Kidney (tissue), 13 donors: ENCODE measurements at regions not wholly inside any gene's neighbourhood (a gene's known extent, or its start where the extent isn't known, plus 50 kb on each side); places are given as distances from the start of the nearest gene placed in this dataset.

Source experiments
- DNase-seq, 5 donors: peaks; one replicate each; pipeline ENCODE4 v3.0.0-alpha.2; 2013 to 2020
- FAIRE-seq: peaks from 2 replicates; lab custom pipeline; 2012; peaks lifted over from hg19 to GRCh38; lab: Jason Lieb, UNC
- H3K27ac ChIP-seq, 2 donors: one replicate each; pipeline ENCODE4 v1.7.0; 2013; ENCODE audit warnings: low read depth in 2 of 2, low read length in 2 of 2, inconsistent platforms in 1 of 2
- H3K27me3 ChIP-seq: one replicate; pipeline ENCODE4 v1.7.1; 2013; ENCODE audit warnings: low read length, inconsistent platforms; ENCODE audit not compliant: control insufficient read depth, insufficient read depth
- H3K36me3 ChIP-seq, 3 donors: one replicate each; pipeline versions ENCODE4 v1.7.0 to v1.7.1; 2013; ENCODE audit warnings: low read length in 3 of 3, control low read depth in 1 of 3, inconsistent platforms in 1 of 3; ENCODE audit not compliant: insufficient read depth in 3 of 3, control insufficient read depth in 2 of 3
- H3K4me1 ChIP-seq, 3 donors: one replicate each; pipeline versions ENCODE4 v1.7.0 to v1.7.1; 2013; ENCODE audit warnings: low read length in 3 of 3, inconsistent platforms in 1 of 3, low read depth in 1 of 3; ENCODE audit not compliant: control insufficient read depth in 2 of 3, insufficient read depth in 2 of 3
- H3K4me3 ChIP-seq, 3 donors: one replicate each; pipeline versions ENCODE4 v1.7.0 to v1.8.1; 2013; ENCODE audit warnings: low read length in 3 of 3, control low read depth in 1 of 3, inconsistent platforms in 1 of 3
- H3K9ac ChIP-seq, 3 donors: one replicate each; pipeline versions ENCODE4 v1.7.0 to v1.7.1; 2013; ENCODE audit warnings: low read length in 3 of 3, control low read depth in 1 of 3, inconsistent platforms in 1 of 3
- H3K9me3 ChIP-seq, 3 donors: one replicate each; pipeline versions ENCODE4 v1.7.0 to v1.7.1; 2013; ENCODE audit warnings: low read length in 3 of 3, control low read depth in 1 of 3, inconsistent platforms in 1 of 3; ENCODE audit not compliant: control insufficient read depth in 2 of 3, insufficient read depth in 1 of 3
- CTCF ChIP-seq: IDR thresholded peaks from 3 replicates; pipeline ENCODE4 v1.5.1; 2012; ENCODE audit warnings: mild to moderate bottlenecking, moderate library complexity, borderline replicate concordance; ENCODE audit not compliant: insufficient read depth; ENCODE audit errors: extremely low read depth
- intact Hi-C: fragments of 100-400 bp; cut with DNase I; formaldehyde crosslinking; loops from one replicate; pipeline ENCODE4 v1.11.1; 2022
- donor health status: control.
- donor health status: control.
- donor health status: control.
- donor health status: control.
- donor health status: control.
- donor health status: DM: yes; HTN: yes; CAD: no.
- donor health status: Normal renal cell carcinoma (clear cell type).

GRCh38 chr7:47663851-47664250 lies 81.9 kb upstream of the TNS3 start:
- Histone ChIP-seq H3K27me3 (no peaks in the 10 kb centered on the region), H3K9ac (no peak overlapping the region), H3K36me3 (no peaks in the 10 kb centered on the region), H3K4me1 (peaks cover 0 to 6% (median 4%) of the 10 kb centered on the region in 3 donors), H3K4me3 (no peak overlapping the region), H3K27ac (no peak overlapping the region), H3K9me3 (no peaks in the 10 kb centered on the region)
- TF ChIP-seq CTCF, result no peak
- FAIRE-seq, result no peak
- intact Hi-C loops, result no loop called here
- no peak for DNase-seq

GRCh38 chr7:47663213-47663612 lies 81.3 kb upstream of the TNS3 start:
- TF ChIP-seq CTCF, result no peak
- DNase-seq, result no peak
- Histone ChIP-seq H3K27ac (no peak overlapping the region), H3K4me3 (no peak overlapping the region), H3K36me3 (no peaks in the 10 kb centered on the region), H3K9ac (no peak overlapping the region), H3K9me3 (no peaks in the 10 kb centered on the region), H3K4me1 (peaks cover 0 to 6% (median 4%) of the 10 kb centered on the region in 3 donors), H3K27me3 (no peaks in the 10 kb centered on the region)
- no peak for FAIRE-seq
- intact Hi-C loops, result no loop called here

GRCh38 chr7:47661051-47661714 lies 79.3 kb upstream of the TNS3 start:
- H3K4me1 ChIP-seq, result peaks cover 0 to 3% (median 2%) of the 10 kb centered on the region in 3 donors
- H3K27ac ChIP-seq, result no peak overlapping the region
- no peaks in the 10 kb centered on the region for H3K36me3 ChIP-seq
- intact Hi-C loops, result no loop called here
- FAIRE-seq, result no peak
- no peak for TF ChIP-seq CTCF
- H3K9me3 ChIP-seq, result no peaks in the 10 kb centered on the region
- H3K27me3 ChIP-seq, result no peaks in the 10 kb centered on the region
- peak in 3 of 5 donors; percentile 30 to 40 (median 34) for DNase-seq
- no peak overlapping the region for H3K4me3 ChIP-seq
- H3K9ac ChIP-seq, result no peak overlapping the region
